GM18517 (cell line): ENCODE measurements at regions not wholly inside any gene's neighbourhood (a gene's known extent, or its start where the extent isn't known, plus 50 kb on each side); places are given as distances from the start of the nearest gene placed in this dataset.

Experiments
- ATAC-seq: cut with Tn5 transposase; IDR thresholded peaks from one replicate; pipeline ENCODE4 v1.9.1; 2021; ENCODE audit warnings: mild to moderate bottlenecking, moderate library complexity; ENCODE audit not compliant: unreplicated experiment

DNA sequence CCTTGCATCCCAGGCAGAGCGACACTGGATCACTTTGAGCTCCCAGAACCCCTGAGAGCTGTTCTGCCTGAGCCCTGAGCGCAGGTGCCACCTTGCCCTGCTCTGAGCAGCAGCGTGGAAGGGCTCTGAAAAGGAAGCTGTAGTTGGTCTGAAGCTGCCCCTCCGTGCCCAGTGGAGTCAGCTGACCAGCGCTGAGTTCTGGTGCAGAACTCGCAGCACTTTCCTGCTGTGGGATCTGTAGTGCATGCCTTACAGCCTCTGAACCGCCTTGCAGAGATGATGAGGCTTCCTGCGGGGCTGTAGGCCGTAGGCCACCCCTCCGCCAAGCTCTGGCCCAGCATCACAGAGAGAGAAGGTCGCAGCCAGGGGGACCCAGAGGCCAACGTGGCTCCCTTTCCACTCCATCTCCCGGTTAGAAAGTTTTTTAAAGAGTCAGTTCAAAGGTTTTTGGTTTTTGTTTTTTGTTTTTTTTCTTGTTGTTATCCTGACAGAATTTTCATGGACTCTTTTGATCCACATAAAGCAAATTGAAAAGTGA, 158.3 kb upstream of the CST7 start:
- no peak for ATAC-seq

DNA sequence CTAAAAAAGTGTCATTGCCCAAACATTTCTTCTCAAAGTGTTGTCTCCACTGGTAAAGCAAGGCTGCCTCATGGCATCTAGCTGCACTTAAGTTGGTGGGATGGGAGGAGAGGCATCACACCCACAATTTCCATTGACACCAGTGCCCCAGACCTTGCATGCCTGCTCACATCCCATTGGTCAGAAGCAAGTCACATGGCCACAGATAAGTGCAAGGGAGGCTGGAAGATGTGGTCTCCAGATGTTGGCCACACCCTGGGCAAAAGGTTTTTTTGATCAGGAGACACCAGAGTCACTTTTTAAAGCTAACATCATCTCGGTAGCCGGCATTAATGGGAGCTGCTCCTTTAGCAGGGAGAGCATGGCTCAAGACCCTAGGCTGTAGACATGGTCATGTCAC, 157.1 kb upstream of the CST7 start:
- ATAC-seq: no peak

DNA sequence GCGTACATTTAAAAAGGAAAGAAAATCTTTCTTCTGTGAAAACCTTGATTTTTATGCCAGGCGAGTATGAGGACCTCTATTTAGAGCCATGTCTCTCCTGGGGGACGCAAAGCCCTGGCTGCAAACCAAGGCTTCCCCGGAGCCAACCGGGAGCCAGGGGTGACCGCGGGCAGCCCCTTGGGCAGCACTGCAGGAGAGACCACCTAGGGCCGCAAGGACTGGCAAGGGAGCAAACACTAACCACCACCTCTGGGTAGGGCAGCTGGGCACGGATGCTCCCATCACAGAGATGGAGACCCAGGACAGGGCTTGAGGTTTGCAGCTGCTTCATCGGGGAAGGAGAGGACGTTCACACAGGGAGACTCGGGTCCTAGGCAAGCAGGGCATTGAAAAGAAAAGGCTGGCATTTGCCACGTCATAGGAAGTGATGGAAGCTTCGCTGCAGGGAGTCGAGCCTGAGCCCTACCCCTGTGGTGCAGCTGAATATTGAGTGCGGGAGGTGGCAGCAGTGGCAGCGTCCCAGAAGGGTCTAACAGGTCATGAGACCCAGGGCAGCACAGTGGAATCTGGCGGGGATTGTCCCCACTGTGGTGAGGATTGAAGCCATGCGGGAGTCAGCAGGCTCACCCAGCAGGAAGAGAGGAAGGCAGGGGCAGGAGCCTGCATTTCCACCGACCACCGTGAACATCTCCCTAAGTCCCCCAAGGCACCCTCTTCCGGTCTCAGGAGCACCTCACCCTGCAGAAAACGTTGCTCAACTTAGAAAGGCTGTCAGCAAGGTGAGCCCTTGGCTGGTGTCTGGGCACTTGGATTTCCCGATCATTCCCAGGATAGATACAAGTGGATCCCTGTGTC, 156.2 kb upstream of the CST7 start:
- ATAC-seq: no peak

DNA sequence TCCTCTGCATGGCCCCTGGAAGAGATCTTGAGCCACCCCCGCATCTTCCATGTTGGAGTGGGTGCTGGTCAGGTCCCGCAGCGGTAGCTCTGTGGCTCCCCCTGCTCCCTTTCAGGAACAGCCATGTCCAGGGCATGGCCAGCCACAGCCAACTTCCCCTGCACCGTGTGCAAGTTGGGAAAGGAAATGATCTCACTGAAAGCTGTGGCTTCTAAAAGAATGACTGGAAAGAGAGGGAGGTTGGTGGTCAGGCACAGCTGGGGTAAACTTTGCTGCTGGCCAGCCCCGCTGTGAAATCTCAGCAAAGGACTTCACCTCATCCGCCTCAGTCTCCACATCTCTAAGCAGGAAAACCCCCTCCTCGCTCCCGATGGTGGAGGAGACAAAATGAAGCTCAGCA, 153.6 kb upstream of the CST7 start:
- no peak for ATAC-seq

DNA sequence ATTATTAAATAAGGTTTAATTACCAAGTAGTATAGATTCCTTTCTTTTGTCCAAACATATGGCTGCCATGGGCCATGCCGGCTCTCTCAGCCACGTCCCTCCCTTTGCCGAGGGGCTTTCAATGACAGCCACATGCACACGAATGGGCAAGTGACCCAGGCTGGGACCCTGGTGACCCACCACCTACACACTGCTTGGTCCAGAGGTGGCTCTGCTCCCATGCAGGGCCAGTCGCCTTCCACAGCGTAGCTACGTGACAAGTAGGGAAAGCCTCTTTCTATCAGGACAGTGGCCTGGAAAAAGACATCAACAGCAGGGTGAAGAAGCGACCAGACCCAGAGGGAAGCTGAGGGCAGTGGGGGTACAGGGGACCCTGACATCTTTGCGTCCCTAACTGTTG, 152.8 kb upstream of the CST7 start:
- ATAC-seq: no peak

DNA sequence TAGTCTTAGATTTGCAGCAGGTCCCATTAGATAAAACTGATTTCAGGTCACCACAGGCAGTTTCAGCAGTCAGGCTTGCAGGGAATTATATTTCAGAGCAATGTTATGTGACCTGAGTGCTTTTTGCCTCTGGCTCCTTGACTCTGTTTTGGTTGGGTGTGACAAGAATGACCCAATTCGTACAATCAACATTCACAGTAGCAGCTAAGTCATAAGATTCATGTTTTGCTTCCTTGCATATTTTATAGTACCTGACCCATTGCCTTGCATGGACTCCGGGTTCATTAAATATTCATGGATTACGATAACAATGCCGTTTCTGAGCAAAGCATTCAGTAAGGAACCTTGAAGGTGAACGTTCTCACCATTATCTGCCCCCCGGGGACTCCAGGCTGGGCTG, 152.0 kb upstream of the CST7 start:
- no peak for ATAC-seq

DNA sequence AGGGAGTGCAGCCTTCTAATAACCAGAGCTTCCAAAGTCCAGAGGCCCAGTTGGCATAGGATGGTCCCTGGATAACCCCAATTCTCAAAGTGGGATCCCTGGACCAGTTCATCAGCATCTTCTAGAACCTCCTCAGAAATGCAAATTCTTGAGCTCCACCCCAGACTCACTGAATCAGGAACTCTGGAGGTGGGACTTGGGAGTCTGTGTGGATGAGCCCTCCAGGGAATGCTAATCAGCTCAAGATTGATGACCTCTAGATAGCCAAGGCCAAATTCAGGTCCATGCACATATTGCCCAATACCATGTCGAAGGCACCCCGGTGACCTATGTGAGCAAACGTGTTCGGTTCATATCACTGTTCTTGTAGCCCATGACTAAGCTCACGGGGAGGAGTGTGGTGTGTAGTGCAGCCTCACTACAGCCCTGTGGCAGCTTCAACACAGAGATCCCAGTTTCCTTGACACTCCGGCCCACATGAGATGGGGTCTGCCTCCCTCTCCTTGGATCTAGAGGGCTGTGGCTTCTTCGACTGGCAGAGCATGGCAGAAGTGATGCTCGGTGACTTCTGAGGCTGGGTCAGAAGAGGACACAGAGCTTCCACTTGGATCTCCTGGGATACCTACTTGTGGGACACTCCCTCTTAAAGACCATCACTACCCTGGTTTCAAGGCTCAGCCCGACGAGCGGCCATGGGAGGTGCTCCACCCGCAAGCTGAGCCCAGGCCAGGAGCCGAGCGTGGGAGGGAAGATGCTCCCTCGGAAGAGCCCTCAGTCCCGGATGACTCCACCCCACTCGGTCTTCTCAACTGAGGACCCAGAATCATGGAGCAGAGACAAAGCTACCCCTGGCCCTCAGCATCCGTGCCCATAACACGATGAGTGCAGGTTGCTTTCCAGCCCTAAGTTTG, 151.1 kb upstream of the CST7 start:
- ATAC-seq: no peak

DNA sequence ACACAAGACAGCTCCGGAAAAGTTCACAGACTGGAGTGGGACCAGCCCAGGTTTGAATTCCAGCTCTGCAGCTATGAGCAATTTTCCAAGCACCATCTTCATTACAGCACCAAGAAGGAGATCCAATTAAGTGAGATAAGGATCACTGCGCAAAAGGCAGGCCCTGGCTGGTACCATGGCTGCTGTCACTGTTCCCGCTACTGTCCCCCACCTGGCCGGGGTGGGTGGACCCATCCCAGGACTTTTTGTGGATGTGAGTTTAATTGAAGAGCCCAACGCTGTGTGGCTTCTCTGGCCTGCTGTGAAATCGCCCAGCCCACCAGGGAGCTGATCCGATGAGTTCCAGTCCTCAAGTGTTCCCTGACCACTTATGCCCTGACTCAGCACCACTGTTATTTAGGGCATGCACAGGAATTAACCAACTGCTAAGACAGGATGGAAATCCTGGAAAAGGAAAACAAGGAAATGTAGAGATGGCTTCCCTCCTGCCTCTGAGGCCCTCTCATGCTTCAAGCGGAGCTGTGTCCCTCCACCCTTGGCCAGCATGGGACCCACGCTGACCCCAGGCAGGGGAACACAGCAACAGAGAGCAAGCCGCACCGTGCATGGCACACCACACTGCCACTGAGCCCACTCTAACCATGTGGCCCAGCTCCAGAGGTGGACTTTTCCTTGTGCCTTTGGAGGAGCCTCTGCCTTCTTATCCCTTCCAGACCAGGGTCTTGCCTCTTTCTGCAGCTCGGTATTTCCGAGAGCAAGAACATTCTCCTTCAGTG, 150.0 kb upstream of the CST7 start:
- ATAC-seq: no peak

DNA sequence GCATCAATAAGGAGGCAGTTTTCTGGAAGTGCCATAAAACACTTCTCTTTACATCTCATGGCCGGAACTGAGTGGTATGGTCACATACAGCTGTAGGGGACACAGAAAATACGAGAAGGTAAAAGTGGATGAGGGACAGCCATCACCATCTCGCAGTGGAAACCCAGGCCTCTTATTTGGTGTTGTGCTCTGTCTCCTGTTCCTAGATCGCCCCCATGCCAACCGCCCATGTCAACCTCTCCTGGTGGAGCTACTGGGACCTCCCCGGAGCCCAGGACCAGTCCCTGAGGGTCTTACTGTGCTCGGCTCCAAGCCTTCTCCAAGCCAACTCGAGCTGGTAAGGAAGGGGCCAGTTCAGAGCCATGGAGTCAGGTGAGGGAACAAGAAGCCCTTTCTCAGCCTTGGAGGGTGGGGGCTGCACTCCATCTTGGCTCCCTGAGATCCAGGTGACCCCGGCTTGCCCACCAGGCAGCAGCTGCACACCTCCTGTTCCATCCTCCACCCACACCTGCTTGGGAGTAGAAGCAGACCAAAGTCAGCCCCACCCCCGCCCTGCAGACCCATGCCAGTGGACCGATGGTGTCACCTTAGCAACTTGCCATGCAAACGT, 149.0 kb upstream of the CST7 start:
- ATAC-seq: no peak

DNA sequence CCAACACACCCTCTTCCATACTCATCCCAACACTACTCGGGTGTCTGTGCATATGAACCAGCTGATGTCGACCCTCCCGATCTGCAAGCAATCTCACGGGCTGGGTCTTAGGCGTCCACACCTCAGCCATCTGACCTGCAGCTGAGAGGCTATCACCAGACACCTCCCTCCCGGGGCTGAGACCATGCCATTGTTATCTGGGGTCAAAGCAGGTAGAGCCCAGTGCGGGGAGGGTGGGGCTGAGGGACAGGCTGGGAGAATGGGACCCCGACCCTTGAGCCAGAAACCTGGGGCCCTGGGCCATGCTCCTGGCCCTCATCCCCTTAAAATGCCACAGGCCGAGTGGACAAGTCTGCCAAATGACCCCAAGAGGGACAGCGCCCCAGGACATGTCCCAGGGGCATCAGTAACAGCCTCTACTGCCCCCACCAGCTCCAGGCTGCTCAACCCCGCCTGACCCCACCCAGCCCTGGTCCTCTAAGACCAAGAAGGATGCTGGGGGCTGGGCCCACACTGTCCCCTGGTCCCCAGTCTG, 146.7 kb upstream of the CST7 start:
- ATAC-seq: no peak

DNA sequence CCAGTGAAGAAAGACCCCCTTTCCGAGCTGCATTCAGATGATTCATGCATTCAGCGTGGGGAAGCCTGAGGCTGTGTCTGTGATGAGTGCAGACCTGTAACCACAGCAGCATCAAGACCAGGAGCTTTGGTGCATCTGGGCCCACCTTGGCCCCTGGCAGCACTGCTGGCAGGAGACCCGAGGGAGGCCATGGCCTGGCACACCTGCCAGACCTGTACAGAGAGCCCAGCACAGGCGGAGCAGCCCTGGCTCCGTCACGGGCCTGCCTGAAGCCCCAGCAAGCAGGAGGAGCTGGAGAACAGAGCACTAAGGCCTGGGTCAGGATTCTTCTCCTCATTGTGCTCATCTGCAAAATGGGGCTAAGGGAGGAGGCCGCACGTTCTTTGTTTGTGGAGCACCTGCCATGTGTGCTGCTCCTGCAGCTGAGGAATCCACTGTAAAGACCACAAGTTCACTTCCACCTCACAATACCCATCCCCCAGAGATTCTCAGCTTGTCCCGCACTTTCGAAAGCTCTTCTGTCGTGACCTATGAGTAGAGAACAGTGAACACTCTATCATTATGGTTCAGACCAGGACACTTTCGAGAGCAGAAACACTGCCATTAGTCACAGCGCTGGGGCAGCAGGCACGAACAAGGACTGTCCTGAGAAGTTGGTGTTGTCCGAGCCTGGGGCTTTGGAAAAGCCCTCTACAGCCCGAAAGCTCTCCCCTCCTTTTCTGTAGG, 144.4 kb upstream of the CST7 start:
- no peak for ATAC-seq

DNA sequence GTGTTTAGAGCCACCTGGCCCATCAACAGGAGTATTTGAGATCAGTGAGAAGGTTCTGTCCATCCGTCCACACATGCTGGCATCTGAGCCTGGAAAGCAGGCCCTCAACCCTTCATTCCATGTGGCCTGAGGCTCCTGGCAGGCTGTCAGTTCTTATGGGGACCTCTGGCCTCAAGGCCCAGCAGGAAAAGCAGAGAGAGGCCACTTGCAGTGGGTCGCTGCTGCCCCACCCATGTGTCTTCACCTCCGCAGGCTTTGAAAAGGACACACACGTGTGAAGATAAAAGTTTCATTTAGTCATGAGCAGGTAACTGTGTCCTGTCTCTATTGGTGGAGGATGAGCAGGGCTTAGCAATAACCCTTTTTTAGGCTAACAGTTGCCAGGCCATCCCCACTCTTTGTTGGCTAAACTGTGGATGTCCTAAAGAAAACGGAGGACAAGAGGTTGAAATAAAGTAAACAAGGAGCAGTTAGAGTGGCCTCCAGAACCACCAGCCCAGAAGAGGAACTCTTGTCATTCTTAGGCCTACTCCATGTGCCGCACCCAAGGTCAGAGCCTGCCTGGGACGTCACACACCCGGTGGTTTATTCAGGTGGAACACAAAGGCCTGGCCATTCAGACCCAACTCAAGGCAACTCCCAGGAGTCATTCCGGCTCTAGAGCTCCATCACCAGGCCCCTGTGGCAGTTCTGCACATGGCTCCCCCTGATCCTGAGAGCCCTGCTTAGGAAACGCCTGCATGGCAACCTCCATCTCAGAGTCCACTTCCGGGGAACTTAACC, 143.4 kb upstream of the CST7 start:
- no peak for ATAC-seq

DNA sequence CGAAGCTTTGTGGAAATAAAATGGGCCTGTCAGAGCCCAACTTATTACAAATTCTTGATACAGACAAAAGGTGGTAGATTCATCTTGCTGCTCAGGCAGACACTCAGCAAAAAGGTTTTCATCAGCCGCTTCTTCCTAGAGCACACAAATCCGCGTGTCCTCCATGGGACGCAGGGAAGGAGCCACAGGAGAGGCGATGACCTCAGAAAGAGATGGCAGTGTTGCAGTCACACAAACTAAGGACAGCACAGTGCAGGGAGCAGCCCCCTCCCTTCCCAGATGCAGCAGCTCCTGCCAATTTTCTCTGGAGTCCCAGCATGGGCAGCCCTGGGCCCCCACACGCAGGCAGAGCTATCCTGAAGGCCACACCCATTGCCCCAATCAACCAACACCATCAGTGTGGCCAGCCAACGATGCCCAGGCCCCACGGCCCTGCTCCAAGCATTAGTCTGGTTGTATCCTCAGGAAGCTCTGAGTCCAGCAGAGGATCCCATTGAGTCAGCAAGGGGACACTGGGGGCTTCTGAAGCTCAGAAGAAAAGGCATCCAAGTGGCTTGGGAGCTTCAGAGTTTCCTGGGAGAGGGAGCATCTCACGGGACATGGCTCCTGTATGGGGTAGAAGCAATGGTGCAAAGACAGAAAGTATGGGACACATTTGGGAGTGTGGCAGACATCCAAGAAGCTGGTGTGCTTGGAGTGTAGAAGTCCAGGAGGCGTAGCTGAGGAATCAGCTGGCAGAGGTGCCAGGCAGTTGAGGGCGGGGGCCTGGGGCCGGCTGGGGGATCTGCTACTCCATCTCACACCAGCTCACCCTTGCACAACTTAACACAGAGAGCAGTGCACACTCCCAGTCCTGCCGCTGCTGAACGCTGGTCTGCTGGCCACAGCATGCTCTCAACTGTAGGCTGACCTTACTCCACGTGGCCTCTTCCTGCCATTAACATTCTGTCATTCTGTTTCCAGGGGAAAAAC, 142.1 kb upstream of the CST7 start:
- no peak for ATAC-seq

DNA sequence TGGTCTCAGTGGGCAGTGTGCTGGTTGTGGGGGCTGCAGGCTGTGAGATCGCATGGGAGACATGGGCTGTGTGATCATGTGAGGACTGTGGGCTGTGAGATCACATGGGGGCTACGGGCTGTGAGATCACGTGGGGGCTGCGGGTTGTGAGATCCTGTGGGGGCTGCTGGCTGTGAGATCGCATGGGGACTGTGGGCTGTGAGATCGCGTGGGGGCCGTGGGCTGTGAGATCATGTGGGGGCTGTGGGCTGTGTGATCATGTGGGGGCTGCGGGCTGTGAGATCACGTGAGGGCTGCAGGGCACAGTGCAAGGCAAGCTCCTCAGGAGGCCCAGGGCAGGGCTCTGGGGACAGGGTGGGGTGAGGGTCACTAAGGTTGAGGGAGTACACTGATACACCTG, 140.5 kb upstream of the CST7 start:
- ATAC-seq: no peak

DNA sequence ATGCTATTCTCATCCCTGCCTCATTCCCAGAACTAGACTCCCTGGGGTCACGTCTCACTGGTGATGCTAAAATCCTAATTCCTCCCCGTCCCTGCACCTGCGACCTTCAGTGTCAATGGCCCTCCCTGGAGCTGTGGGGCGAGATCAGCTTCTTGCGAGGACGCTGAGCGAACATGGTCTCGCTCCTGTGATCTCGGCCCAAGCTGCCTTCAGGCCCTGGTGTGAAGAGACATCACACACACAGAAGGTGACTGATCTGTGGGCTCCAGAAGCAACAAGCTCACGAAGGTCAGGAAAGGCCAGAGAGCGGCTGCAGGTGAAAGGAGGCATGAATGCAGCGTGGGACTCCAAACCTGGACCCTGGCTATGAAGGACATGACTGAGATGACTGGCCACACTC, 139.5 kb upstream of the CST7 start:
- no peak for ATAC-seq

DNA sequence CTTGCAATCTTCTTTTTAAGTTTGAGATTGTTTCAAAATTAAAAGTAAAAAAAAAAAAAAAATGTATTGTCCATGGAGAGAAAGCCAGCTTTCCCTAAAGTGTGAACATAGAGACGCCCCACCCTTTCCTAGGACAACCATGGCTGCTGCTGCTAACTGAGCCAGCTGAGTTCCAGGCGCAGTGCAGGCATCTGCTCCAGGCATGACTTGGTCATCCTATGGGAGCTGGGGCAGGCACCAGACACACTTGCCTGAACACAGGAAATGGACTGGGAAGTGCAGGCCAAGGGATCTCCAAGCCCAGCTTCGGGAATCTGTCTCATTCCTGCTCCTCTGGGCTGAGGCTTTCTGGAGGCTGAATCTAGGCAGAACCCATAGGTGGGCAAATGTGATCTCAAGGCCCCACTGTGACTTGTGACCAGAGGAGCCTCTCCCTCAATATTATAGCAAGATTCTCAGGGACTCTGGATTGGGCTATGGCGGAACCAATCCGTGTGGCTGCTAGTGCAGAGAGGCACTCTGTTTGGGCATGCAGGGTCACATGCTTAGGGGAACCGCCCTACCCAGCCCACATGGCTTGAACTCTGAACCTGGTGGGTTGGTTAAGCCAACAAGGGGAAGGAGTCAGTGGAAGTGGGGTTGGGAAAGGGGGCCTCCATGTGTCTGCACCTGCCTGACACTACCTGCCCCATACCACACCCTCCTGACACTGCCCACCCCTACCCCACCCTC, 138.2 kb upstream of the CST7 start:
- ATAC-seq: no peak

DNA sequence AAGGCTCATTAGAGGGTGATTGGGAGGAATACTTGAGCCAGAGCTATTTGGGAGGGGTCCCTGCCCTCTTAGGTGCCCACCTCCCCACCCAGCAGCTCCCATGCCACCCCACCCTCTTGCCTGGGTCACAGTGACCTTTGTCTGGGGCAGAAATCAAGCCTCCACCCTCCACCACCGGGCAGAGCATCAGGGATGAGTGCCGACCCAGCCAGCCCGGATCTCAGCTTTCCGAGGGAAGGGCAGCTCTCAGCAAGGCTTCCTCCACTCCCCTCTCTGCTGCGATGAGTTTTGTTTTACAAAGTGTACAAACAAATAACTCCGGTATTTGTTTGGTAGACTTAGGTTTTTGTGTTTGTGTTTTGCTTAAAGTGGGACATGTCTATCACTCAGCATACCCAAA, 136.7 kb upstream of the CST7 start:
- no peak for ATAC-seq
